ENCODE measurements at regions not wholly inside any gene's neighbourhood (a gene's known extent, or its start where the extent isn't known, plus 50 kb on each side); places are given as distances from the start of the nearest gene placed in this dataset.

GRCh38 chr16:56041556-56042140 lies 149.6 kb upstream of the GNAO1 start:
- peak; percentile 11 for DNase-seq (ENCODE audit: insufficient read length, low spot score)
- FAIRE-seq, result peak; percentile 78
- TF ChIP-seq TAF1 (IDR thresholded peaks at IDR 0.05; ENCODE audit: low read depth, low read length) (no peak), POLR2A (IDR thresholded peaks at IDR 0.05; ENCODE audit: low read depth, low read length) (no peak), SPI1 (IDR thresholded peaks at IDR 0.05; ENCODE audit: low read depth, low read length) (no peak), POU2F2 (IDR thresholded peaks at IDR 0.05; ENCODE audit: low read depth, low read length) (no peak), POLR2AphosphoS5 (IDR thresholded peaks at IDR 0.05; ENCODE audit: low read depth, low read length) (no peak), PAX5 (IDR thresholded peaks at IDR 0.05; ENCODE audit: insufficient read depth, low read length, severe bottlenecking) (no peak)

- FAIRE-seq (no peak), DNase-seq (ENCODE audit: insufficient read length, low spot score) (no peak)
- TF ChIP-seq POLR2AphosphoS5 (IDR thresholded peaks at IDR 0.05; ENCODE audit: low read depth, low read length) (no peak), POLR2A (IDR thresholded peaks at IDR 0.05; ENCODE audit: low read depth, low read length) (no peak), TAF1 (IDR thresholded peaks at IDR 0.05; ENCODE audit: low read depth, low read length) (no peak), POU2F2 (IDR thresholded peaks at IDR 0.05; ENCODE audit: low read depth, low read length) (no peak), SPI1 (IDR thresholded peaks at IDR 0.05; ENCODE audit: low read depth, low read length) (no peak), PAX5 (IDR thresholded peaks at IDR 0.05; ENCODE audit: insufficient read depth, low read length, severe bottlenecking) (no peak)
Observed at GRCh38 chr16:56038564-56039098, 152.7 kb upstream of the GNAO1 start.

GRCh38 chr16:56032072-56032471 lies 156.9 kb upstream of the CES5A start:
- FAIRE-seq (no peak), DNase-seq (ENCODE audit: insufficient read length, low spot score) (no peak)
- TF ChIP-seq POLR2A (IDR thresholded peaks at IDR 0.05; ENCODE audit: low read depth, low read length) (no peak), SPI1 (IDR thresholded peaks at IDR 0.05; ENCODE audit: low read depth, low read length) (no peak), PAX5 (IDR thresholded peaks at IDR 0.05; ENCODE audit: insufficient read depth, low read length, severe bottlenecking) (no peak), TAF1 (IDR thresholded peaks at IDR 0.05; ENCODE audit: low read depth, low read length) (no peak), POLR2AphosphoS5 (IDR thresholded peaks at IDR 0.05; ENCODE audit: low read depth, low read length) (no peak), POU2F2 (IDR thresholded peaks at IDR 0.05; ENCODE audit: low read depth, low read length) (no peak)

GRCh38 chr16:56029026-56029425 lies 153.9 kb upstream of the CES5A start:
- FAIRE-seq (no peak), DNase-seq (ENCODE audit: insufficient read length, low spot score) (no peak)
- TF ChIP-seq PAX5 (IDR thresholded peaks at IDR 0.05; ENCODE audit: insufficient read depth, low read length, severe bottlenecking) (no peak), TAF1 (IDR thresholded peaks at IDR 0.05; ENCODE audit: low read depth, low read length) (no peak), POU2F2 (IDR thresholded peaks at IDR 0.05; ENCODE audit: low read depth, low read length) (no peak)

GRCh38 chr16:56022818-56023217 lies 147.6 kb upstream of the CES5A start:
- TF ChIP-seq SPI1 (IDR thresholded peaks at IDR 0.05; ENCODE audit: low read depth, low read length) (no peak), TAF1 (IDR thresholded peaks at IDR 0.05; ENCODE audit: low read depth, low read length) (no peak), PAX5 (IDR thresholded peaks at IDR 0.05; ENCODE audit: insufficient read depth, low read length, severe bottlenecking) (no peak), POU2F2 (IDR thresholded peaks at IDR 0.05; ENCODE audit: low read depth, low read length) (no peak), POLR2A (IDR thresholded peaks at IDR 0.05; ENCODE audit: low read depth, low read length) (no peak), POLR2AphosphoS5 (IDR thresholded peaks at IDR 0.05; ENCODE audit: low read depth, low read length) (no peak)
- DNase-seq (ENCODE audit: insufficient read length, low spot score) (no peak), FAIRE-seq (no peak)

- TF ChIP-seq TAF1 (IDR thresholded peaks at IDR 0.05; ENCODE audit: low read depth, low read length) (no peak), PAX5 (IDR thresholded peaks at IDR 0.05; ENCODE audit: insufficient read depth, low read length, severe bottlenecking) (no peak), SPI1 (IDR thresholded peaks at IDR 0.05; ENCODE audit: low read depth, low read length) (no peak), POLR2A (IDR thresholded peaks at IDR 0.05; ENCODE audit: low read depth, low read length) (no peak), POLR2AphosphoS5 (IDR thresholded peaks at IDR 0.05; ENCODE audit: low read depth, low read length) (no peak)
- no peak for DNase-seq (ENCODE audit: insufficient read length, low spot score)
- FAIRE-seq, result no peak
Observed at GRCh38 chr16:56019274-56019673, 144.1 kb upstream of the CES5A start.

- DNase-seq (ENCODE audit: insufficient read length, low spot score) (no peak), FAIRE-seq (no peak)
- no peak for TF ChIP-seq POLR2A (IDR thresholded peaks at IDR 0.05; ENCODE audit: low read depth, low read length)
- TF ChIP-seq POU2F2 (IDR thresholded peaks at IDR 0.05; ENCODE audit: low read depth, low read length), result no peak
- no peak for TF ChIP-seq TAF1 (IDR thresholded peaks at IDR 0.05; ENCODE audit: low read depth, low read length)
- TF ChIP-seq PAX5 (IDR thresholded peaks at IDR 0.05; ENCODE audit: insufficient read depth, low read length, severe bottlenecking), result no peak
- no peak for TF ChIP-seq SPI1 (IDR thresholded peaks at IDR 0.05; ENCODE audit: low read depth, low read length)
- TF ChIP-seq POLR2AphosphoS5 (IDR thresholded peaks at IDR 0.05; ENCODE audit: low read depth, low read length), result no peak
Observed at GRCh38 chr16:56013962-56014552, 138.9 kb upstream of the CES5A start.

- DNase-seq (ENCODE audit: insufficient read length, low spot score), result no peak
- TF ChIP-seq POLR2A (IDR thresholded peaks at IDR 0.05; ENCODE audit: low read depth, low read length), result no peak
- no peak for TF ChIP-seq POLR2AphosphoS5 (IDR thresholded peaks at IDR 0.05; ENCODE audit: low read depth, low read length)
- TF ChIP-seq PAX5 (IDR thresholded peaks at IDR 0.05; ENCODE audit: insufficient read depth, low read length, severe bottlenecking), result no peak
- no peak for TF ChIP-seq SPI1 (IDR thresholded peaks at IDR 0.05; ENCODE audit: low read depth, low read length)
- TF ChIP-seq POU2F2 (IDR thresholded peaks at IDR 0.05; ENCODE audit: low read depth, low read length), result no peak
- TF ChIP-seq TAF1 (IDR thresholded peaks at IDR 0.05; ENCODE audit: low read depth, low read length), result no peak
- no peak for FAIRE-seq
Observed at GRCh38 chr16:56012482-56012811, 137.3 kb upstream of the CES5A start.

GRCh38 chr16:56011808-56012481 lies 136.8 kb upstream of the CES5A start:
- no peak for TF ChIP-seq POLR2A (IDR thresholded peaks at IDR 0.05; ENCODE audit: low read depth, low read length)
- TF ChIP-seq SPI1 (IDR thresholded peaks at IDR 0.05; ENCODE audit: low read depth, low read length), result no peak
- no peak for TF ChIP-seq TAF1 (IDR thresholded peaks at IDR 0.05; ENCODE audit: low read depth, low read length)
- TF ChIP-seq PAX5 (IDR thresholded peaks at IDR 0.05; ENCODE audit: insufficient read depth, low read length, severe bottlenecking), result no peak
- no peak for TF ChIP-seq POLR2AphosphoS5 (IDR thresholded peaks at IDR 0.05; ENCODE audit: low read depth, low read length)
- no peak for TF ChIP-seq POU2F2 (IDR thresholded peaks at IDR 0.05; ENCODE audit: low read depth, low read length)
- DNase-seq (ENCODE audit: insufficient read length, low spot score) (no peak), FAIRE-seq (no peak)
